ENCODE measurements at regions not wholly inside any gene's neighbourhood (a gene's known extent, or its start where the extent isn't known, plus 50 kb on each side); places are given as distances from the start of the nearest gene placed in this dataset.
"Not testable (repeated sequence)": the region's sequence is repeated elsewhere in the genome, so short reads cannot be mapped to it uniquely, and the experiment has no call there.

DNA sequence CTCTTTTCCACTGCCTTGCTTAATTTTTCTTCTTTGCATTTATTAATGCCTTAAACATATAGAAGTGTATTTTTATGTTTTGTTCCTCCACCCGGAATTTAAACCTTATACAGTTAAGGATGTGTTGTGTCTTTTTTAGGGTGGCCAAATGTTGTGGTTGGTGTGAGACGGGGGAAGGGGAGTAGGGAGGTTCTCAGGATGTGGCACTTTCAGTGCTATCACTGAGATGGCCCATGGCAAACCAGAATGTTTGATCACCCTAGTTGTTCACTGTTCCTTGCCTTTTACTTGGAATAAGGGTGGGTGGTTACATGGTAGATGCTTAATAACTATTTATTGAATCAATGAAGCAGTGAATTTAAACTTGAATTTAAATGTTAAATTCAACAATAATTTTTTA, 216.0 kb upstream of the SLITRK1 start:
- DNase-seq = no peak

DNA sequence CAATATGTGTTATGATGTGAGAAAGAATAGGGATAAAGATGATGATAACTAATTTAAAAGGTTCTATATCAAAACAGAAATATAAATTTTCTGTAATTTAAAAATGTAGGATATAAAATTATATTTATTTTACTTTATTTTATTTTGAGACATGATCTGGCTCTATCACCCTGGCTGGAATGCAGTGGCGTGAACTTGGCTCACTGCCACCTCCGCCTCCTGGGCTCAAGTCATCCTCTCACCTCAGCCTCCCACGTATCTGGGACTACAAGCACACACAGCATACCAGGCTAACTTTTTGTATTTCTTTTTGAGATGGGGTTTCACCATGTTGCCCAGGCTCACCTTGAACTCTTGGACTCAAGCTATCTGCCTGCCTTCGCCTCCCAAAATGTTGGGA, 214.9 kb upstream of the SLITRK1 start:
- no peak for DNase-seq

DNA sequence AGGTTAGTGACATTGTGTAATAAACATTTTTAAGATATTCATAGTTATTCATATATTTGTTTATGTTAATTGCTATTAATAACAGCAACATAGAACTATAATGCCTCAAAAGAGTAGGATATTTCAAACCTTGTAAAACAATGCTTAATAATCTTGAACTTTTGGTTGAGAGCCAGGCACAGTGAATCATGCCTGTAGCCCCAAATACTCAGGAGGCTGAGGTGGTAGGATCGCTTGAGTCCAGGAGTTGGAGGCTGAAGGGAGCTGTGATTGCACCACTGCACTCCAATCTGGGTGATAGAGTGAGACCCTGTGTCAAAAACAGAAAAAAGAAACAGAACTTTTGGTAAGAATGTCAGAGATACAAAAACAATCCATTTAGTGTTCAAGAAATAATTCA, 213.9 kb upstream of the SLITRK1 start:
- DNase-seq = no peak

DNA sequence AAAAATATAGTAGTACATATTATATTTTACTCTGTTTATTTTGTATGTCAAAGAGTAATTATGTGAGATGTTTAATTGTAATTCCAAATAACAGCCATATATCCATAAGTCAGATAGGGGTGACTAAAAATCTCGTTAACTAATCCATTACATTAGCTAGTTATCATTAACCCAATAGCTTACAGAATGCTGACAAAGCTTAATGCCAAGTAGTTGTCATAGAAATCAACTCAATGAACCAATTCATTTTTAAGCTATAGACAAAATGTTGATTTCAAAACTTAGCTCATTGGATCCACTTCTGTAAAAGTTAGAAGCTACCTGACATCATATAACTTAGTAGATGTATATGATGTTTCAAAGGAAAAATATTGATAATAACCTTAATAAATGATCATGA, 206.7 kb upstream of the SLITRK1 start:
- no peak for DNase-seq

DNA sequence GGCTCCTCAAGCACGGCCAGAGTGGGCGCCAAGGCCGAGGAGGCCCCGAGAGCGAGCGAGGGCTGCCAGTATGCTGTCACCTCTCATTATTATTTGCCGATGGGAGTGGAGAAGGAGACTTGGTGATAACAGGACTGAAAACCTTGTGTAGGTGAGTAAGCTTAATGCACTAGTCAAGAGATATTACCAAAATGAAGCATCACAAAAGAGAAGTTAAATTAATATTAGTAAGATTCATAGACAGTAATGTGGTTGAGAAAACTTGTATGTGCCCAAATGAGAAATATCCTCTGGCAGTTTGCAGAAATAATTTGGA, 204.5 kb upstream of the SLITRK1 start:
- DNase-seq = no peak

DNA sequence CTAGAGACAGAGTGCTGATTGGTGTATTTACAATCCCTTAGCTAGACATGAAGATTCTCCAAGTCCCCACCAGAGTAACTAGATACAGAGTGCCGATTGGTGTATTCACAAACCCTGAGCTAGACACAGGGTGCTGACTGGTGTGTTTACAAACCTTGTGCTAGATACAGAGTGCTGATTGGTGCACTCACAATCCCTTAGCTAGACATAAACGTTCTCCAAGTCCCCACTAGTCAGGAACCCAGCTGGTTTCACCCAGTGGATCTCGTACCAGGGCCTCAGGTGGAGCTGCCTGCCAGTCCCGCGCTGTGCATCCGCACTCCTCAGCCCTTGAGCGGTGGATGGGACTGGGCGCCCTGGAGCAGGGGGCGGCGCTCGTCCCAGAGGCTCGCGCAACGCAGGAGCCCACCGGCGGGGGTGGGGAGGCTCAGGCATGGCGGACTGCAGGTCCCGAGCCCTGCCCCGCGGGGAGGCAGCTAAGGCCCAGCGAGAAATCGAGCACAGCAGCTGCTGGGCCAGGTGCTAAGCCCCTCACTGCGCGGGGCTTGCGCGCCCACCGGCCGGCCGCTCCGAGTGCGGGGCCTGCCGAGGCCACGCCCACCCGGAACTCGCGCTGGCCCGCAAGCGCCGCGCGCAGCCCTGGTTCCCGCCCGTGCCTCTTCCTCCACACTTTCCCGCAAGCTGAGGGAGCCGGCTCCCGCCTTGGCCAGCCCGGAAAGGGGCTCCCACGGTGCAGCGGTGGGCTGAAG, 204.0 kb upstream of the SLITRK1 start:
- DNase-seq = not testable (repeated sequence)

DNA sequence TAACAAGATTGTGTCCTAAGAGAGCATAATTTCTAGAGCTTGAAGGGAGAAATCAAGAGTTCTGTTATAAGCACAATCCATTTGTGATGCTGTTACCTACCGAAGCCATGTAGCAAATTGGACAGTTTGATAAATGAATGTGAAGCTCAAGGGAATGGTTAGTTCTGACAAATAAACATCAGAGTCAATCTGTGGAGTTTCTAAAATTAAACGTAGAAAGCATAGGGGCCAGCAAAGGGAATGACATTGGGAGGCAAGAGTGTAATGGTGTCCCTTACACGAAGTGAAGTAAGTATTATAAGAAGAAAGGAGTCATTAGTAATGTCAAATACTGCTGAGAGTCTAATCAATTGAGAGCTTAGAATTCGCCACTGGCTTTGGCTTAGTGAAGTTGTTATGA, 200.2 kb upstream of the SLITRK1 start:
- DNase-seq = no peak

DNA sequence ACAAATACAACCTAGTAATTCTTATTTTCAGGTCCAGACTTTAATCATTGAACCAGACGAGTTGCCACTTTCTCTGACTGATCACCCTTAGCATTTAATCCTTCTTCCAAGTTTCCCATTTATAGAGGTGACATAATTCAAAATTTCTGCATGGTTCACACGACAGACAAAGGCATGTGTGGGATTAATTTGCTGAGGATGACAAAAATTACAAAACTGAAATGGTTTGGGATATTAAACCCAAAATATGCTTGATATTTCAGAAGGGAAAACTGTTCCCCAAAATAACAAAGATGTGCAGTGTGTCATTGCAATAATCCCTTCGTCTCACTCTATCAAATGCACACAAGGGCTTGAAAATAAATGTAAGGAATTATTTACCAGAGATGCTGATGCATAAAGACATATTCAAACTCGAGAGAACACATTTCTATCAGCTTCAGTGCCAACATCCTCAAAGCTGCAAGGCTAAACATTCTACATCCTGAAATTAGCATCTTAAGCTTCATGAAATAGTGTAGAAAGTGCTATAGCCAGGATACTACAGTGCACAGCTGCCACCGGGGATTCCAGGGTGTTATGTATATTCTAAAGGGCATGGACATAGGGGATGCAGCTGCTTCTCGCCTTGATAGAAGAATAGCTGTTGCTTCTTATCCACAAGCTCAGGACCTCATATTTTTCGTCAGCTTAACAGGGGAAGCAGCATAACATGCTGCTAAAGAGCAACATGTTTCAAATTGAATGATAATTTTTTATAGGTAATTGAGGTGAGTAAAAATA, 198.7 kb upstream of the SLITRK1 start:
- peak; percentile 13 for DNase-seq

DNA sequence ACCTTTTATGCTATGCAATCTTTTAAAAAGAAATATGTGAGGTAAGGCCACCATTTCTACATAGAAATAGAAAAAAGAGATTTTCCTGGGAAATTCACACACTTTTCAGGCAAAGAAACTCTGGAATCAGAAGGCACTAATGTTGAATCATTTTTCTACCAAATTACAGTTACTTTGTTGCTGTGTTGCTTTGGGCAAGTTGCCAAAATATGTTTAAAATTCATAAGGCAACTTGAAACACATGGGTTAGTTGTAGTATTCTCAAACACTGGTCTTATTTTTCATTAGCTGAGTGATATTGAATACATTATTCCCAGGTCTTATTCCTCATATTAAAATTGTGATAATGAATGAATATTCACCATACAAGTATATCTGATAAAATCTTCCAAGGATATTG, 195.0 kb upstream of the SLITRK1 start:
- peak; percentile 11 for DNase-seq

DNA sequence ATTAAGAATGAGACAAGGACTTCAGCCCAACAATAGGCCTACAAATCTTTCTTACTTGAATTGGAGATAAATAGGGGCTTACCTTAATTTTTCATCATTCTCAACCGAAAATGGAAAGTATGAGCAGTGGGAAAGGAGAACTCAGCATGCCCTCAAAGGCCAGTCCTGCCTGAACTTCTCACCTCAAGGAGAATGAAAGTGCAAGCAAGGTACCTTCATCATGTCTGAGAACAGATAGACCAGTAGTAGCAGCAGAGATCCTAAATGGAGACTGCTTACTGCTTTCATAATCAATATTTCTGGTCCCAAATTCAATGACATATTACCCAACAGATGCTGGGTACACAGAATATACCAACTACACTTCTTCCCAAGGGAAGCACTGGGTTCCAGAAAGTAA, 194.0 kb upstream of the SLITRK1 start:
- DNase-seq = no peak

DNA sequence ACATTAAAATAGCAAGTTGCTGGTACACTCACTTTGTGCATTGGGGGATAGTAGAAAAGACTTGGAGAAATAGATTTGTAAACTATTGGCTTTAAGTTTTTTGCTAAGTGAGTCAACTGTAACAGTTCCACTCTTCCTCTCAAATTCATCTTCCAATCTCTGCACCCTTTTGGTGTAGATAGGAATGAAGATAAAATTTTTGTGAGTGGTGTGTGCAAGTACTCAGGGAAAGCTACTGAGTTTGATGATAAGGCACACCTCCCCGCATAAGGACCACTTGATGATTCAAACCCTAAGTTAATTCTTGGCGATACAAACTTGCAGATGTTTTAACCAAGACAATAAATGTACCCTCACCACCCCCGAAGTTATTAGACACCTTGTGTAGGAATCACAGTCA, 168.3 kb upstream of the SLITRK1 start:
- no peak for DNase-seq

DNA sequence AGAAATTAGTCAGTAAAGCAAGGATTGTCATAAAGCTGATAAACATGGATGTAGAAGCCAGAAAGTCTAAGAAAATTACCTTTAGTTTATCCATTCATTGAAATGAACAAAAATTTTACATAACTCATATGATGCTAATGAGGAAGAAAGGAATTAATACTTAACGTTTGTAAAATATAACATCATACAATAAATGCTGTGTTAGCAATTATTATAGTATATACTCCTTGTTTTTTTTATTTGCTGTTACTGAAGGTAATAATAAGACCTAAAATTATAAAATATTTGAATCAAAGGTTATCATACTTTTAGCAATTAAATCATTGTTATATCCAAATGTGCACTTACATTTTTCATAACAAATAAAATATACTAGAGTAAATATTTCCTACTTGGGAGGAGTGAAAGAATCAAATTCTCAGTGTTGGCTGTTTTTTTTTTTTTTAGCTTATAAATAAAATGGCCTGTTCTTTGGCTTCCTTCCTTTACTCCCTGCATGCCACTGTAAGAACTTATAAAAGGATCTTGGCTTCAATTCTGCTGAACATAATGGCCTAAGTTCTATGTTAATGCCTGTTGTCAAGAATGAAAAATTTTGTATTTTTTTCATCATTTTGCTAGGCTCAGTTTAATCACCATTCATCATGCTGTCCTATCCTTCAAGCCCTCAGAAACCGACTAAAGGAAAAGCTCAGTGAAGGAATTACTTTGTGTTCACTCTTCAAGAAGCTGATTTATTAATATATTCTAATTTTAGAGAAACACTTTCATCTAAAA, 167.4 kb upstream of the SLITRK1 start:
- DNase-seq = no peak

DNA sequence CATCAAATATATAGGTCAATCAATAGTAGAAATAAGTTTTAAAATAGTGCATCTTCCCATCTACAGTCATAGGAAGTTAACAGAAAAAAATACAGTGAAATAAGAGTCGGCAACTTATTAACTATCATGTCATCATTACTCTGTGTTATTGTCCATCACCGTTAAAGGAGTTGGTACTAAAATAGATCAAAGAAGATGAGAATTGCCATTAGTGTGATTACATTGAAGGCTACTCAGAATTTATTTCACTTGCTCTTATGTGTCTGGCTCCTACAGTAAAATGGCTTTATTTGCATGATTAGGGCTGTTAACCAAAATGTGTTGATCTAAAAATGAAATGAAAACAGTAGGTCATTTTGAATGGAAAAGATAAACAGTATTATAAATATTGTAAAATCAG, 162.5 kb upstream of the SLITRK1 start:
- peak; percentile 30 for DNase-seq

DNA sequence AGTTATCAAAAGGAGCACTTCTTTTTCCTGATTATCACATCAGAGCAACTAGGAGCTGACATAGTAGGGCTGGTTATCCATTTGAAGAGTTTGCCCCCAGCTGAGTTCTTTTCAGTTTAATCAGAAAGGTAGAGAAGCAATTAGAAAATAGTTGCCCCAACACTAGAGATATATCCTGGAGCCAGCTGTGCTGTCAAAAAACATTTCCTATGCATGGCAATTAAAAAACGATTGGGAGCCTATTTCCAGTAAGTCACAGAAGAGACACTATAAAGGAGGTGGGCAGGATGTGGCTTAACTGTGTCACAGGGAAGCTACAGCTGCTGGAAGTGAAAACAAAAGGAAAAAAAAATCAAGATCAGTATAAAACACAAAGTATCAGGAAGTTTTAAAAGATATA, 155.7 kb upstream of the SLITRK1 start:
- peak; percentile 81 for DNase-seq

DNA sequence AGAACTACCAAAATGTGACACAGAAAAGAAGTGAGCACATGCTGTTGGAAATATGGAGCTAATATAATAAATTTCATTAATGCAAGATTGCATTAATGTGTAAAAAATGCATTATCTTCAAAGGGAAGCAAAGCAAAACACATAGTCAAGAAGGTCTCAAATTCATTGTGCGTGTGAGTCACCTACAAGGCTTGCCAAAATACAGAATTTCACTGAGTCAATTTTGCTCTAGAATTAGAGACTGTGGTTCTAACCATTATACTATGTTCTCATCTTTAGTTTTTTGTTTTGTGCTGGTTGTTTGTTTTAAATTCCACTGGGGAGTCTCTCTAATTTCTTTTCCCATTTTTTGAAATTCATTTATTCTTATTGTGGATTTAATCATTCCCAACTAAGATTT, 149.8 kb upstream of the SLITRK1 start:
- DNase-seq = no peak

DNA sequence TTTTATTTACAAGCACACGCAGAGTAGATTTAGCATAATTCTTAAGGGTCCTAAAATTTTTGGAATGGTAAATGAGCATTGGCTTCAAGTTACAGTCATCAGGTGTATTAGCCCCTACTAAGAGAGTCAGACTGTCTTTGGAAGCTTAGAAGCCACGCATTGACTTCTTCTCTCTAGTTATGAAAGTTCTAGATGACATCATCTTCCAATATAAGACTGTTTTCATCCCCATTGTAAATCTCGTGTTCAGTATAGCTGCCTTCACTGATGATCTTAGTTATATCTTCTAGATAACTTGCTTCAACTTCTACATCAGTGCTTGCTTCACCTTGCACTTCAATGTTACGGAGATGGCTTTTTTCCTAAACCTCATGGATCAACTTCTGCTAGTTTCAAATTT, 148.8 kb upstream of the SLITRK1 start:
- DNase-seq = no peak

DNA sequence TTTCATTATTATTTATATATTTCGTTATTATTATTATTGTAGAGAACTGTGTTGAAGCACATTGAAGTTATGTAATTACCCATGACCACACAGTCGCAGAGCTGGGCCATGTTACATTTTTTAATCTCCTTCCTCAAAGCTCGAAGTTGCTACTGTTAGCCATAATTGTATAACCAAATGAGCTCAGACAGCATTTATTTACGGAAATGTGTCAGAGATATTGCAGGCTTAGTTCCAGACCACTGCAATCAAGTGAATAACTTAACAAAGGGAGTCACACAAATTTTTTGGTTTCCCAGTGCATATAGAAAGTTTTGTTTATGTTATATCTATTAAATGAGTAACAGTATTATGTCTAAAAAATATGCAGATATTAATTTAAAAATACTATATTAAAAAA, 147.1 kb upstream of the SLITRK1 start:
- no peak for DNase-seq

DNA sequence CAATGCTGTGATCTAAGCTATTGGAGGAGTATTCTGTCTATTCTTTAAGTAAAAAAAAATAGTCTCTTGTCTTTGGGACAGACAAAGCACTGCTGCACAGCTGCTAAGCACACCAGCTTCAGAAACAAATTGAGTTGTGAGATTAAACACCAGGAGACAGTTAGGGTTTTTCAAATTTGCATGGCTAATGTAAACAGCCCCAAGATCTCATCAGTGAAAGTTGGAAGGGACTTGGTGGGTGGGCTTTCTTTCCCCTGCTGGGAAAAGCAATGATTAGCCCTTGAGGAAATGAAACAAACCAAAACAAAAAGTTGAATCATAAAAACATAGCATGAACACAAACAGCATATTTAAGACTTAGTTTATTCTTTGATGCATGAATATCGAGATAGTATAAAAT, 143.6 kb upstream of the SLITRK1 start:
- DNase-seq = peak; percentile 39

DNA sequence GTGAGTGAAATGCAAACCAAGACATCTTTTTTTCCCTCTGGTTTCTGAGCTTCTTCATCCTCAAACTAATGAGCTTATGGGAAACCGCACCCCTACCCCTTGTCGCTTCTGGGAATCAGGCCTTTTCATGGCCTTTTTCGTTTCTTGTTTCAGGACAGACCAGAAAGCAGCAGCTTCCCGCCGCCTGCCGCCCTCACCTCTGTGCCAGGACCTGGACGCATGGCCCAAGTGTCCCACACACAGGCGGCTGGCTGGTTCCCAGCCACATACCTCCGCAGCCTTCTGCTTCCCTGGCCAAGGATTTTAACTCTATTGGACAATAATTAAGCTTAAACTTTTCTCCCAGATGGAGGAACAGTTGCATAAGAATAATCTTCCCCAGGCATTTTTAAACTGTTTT, 114.1 kb upstream of the SLITRK1 start:
- no peak for DNase-seq

DNA sequence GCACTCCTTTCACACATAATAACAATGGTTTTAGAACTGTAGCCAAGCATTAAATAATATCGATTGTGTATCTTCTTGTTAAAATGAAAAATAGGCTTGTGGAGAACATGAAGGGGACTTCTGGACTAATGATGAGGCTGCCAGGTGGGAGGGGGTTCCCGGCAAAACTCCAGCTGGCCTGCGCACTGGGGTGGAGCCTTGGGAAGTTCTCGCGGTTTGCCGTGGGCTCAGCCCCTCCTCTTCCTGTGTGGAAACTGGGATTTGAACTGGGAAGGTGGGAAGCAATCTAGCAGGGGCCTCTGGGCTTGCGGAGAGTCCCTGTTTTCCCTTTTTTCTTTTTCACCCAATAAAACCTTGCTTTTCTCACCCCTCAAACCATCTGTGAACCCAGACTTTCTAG, 113.7 kb upstream of the SLITRK1 start:
- no peak for DNase-seq

DNA sequence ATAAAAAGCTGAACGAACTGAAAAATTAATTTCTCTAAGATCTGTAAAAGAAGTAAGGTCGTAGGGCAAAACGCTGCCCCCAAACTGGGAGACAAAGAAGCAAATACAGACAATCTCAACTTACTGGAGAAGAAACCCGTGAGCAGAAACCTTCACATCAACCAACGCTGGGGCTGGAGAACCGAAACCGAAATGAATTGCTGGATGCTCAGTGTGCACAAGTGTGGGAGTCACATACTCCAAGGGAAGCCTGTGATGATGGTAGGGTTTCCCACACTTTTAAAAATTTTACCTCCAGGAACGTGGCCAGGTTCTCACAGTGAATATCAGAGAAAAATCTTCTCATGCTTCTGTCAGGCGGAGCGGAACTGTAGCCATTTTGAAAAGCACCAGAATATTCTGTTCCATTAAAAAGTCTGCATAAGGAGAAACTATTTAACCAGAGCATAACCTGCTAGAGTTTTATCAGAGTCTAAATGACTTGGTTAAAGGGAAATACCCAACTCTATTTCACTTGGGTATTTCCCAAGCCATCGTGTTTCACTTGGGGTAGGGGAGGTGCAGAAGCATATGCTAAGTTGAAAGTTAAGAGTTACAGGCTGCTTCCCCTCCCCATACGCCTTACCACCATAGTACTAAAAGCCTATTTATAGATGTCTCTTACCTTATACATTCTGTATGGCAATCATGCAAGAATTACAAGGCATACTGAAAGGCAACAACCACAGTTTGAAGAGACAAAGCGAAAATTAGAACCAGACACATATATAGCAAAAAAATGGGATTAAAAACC, 110.5 kb upstream of the SLITRK1 start:
- no peak for DNase-seq

DNA sequence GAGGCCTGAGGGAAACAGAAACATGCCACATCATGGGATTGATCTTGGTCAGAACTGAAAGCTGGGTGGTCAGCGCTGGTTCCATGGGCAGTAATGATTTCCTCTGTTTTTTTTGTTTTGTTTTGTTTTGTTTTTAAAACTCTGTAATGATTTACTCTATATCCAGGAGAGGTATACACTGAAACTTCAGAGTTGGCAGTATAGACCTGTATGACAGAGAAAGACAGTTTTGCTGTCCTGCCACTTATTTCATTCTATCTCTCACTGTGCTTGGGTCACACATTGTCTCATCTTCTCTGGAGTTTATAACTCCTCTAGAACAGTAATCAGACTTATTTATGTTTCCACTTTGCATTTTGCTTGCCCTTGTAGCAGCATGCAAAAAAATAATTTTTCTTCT, 105.1 kb upstream of the SLITRK1 start:
- no peak for DNase-seq

DNA sequence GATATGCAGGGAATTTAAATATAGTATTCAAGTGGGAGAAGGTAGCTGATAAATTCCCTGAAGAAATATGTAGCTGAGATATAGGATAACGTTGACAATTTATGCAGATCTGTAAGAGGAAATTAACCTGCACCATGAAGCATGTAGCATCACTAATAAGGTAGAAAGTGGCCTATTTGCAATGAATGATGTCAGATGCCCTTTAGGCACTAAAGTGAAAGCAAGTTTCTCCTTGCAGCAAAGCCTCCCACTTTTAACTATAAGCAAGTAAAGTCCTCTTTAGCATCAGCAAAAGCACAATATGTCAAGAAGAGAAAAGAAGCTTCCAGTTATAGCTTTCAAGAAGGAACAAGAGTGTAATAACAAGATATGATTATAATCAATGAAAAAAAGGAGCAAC, 102.5 kb upstream of the SLITRK1 start:
- no peak for DNase-seq
